Neural cell (in vitro differentiated cells): ENCODE measurements at regions not wholly inside any gene's neighbourhood (a gene's known extent, or its start where the extent isn't known, plus 50 kb on each side); places are given as distances from the start of the nearest gene placed in this dataset.

Experiments used
- H2AFZ ChIP-seq: fragments of 200-600, 300-800 bp; sonication (generic), shearing (Covaris generic); 2 replicates; pipeline ENCODE4 v1.6.0; 2014; ENCODE audit warnings: low read depth, mild to moderate bottlenecking, antibody characterized with exemption, low read length, moderate library complexity
- H3F3A ChIP-seq: fragments of 200-600 bp; shearing (Covaris generic); 2 replicates; pipeline ENCODE4 v1.6.1; 2016; ENCODE audit warnings: mild to moderate bottlenecking, moderate library complexity, mixed read lengths, antibody characterized with exemption, low read length; ENCODE audit not compliant: insufficient read depth, poor library complexity, severe bottlenecking
- H3K27ac ChIP-seq: fragments of 200-600, 300-800 bp; sonication (generic), shearing (Covaris generic); 2 replicates; pipeline ENCODE4 v1.5.1; 2014; ENCODE audit warnings: mild to moderate bottlenecking, low read length, moderate library complexity
- H3K27me3 ChIP-seq: fragments of 300-800, 200-600 bp; sonication (generic), shearing (Covaris generic); 2 replicates; pipeline ENCODE4 v1.6.0; 2014; ENCODE audit warnings: mild to moderate bottlenecking, low read depth, low read length, moderate library complexity; ENCODE audit not compliant: insufficient read depth
- H3K36me3 ChIP-seq: fragments of 300-800, 200-600 bp; sonication (generic), shearing (Covaris generic); 2 replicates; pipeline ENCODE4 v1.5.1; 2014; ENCODE audit warnings: mild to moderate bottlenecking, antibody characterized with exemption, low read length, moderate library complexity; ENCODE audit not compliant: insufficient read depth
- H3K4me2 ChIP-seq: fragments of 300-800, 200-600 bp; sonication (generic), shearing (Covaris generic); 2 replicates; pipeline ENCODE4 v1.6.0; 2014; ENCODE audit warnings: mild to moderate bottlenecking, low read length
- H3K4me3 ChIP-seq: fragments of 300-800, 200-600 bp; sonication (generic), shearing (Covaris generic); 2 replicates; pipeline ENCODE4 v1.5.1; 2014; ENCODE audit warnings: mild to moderate bottlenecking, low read length, moderate library complexity
- H3K79me2 ChIP-seq: fragments of 200-600 bp; shearing (Covaris generic); replicated peaks from 2 replicates; pipeline ENCODE4 v1.6.0; 2014; ENCODE audit warnings: mild to moderate bottlenecking, low read length, moderate library complexity; ENCODE audit not compliant: insufficient read depth
- H3K9ac ChIP-seq: fragments of 300-800, 200-600 bp; sonication (generic), shearing (Covaris generic); 2 replicates; pipeline ENCODE4 v1.6.1; 2016; ENCODE audit warnings: mild to moderate bottlenecking, low read length, mixed read lengths
- H3K9me2 ChIP-seq: fragments of 200-600 bp; shearing (Covaris generic); 2 replicates; pipeline ENCODE4 v1.6.1; 2016; ENCODE audit warnings: mild to moderate bottlenecking, low read length, mixed read lengths; ENCODE audit not compliant: insufficient read depth
- H3K9me3 ChIP-seq: fragments of 200-600, 300-800 bp; sonication (generic), shearing (Covaris generic); 2 replicates; pipeline ENCODE4 v1.6.1; 2016; ENCODE audit warnings: mild to moderate bottlenecking, mixed run types, low read length, moderate library complexity, mixed read lengths
- H4K20me1 ChIP-seq: fragments of 200-600 bp; shearing (Covaris generic); 2 replicates; pipeline ENCODE4 v1.6.1; 2016; ENCODE audit warnings: mild to moderate bottlenecking, mixed run types; ENCODE audit not compliant: insufficient read depth
- CTCF ChIP-seq: fragments of 450-650 bp; IDR thresholded peaks from 2 replicates; pipeline ENCODE4 v1.5.1; 2014; ENCODE audit warnings: antibody characterized with exemption, mild to moderate bottlenecking, moderate library complexity; ENCODE audit not compliant: poor library complexity, severe bottlenecking
- EP300 ChIP-seq: fragments of 450-650 bp; conservative IDR thresholded peaks from 2 replicates; pipeline ENCODE4 v1.6.1; 2014; ENCODE audit warnings: antibody characterized with exemption, mild to moderate bottlenecking, moderate library complexity; ENCODE audit not compliant: poor library complexity, severe bottlenecking
- EZH2 ChIP-seq: fragments of 200-600, 300-800 bp; shearing (Covaris generic), sonication (generic); IDR thresholded peaks from 2 replicates; pipeline ENCODE4 v1.6.1; 2014; ENCODE audit warnings: antibody characterized with exemption, low read length, borderline replicate concordance, mild to moderate bottlenecking; ENCODE audit not compliant: insufficient read depth, poor library complexity, severe bottlenecking
- MXI1 ChIP-seq: fragments of 450-650 bp; conservative IDR thresholded peaks from 2 replicates; pipeline ENCODE4 v1.6.1; 2014; ENCODE audit warnings: antibody characterized with exemption, mild to moderate bottlenecking; ENCODE audit not compliant: poor library complexity, severe bottlenecking
- POLR2AphosphoS5 ChIP-seq: IDR thresholded peaks from 2 replicates; pipeline ENCODE4 v1.6.1; 2012
- RAD21 ChIP-seq: fragments of 450-650 bp; conservative IDR thresholded peaks from 2 replicates; pipeline ENCODE4 v1.6.1; 2014; ENCODE audit warnings: antibody characterized with exemption, mild to moderate bottlenecking, moderate library complexity
- REST ChIP-seq: IDR thresholded peaks from 2 replicates; pipeline ENCODE4 v1.6.1; 2012; ENCODE audit warnings: borderline replicate concordance
- SMC3 ChIP-seq: fragments of 450-650 bp; conservative IDR thresholded peaks from 2 replicates; pipeline ENCODE4 v1.6.1; 2014; ENCODE audit warnings: antibody characterized with exemption, mild to moderate bottlenecking, moderate library complexity; ENCODE audit not compliant: poor library complexity
- TAF1 ChIP-seq: IDR thresholded peaks from 2 replicates; pipeline ENCODE4 v1.6.1; 2012; ENCODE audit warnings: low read depth

GRCh38 chr5:58015175-58015574 is 444.7 kb downstream of the PLK2 start:
- Histone ChIP-seq H3F3A (no peaks in the 10 kb centered on the region), H3K27me3 (no peaks in the 10 kb centered on the region), H3K36me3 (no peaks in the 10 kb centered on the region), H3K9me2 (no peaks in the 10 kb centered on the region), H3K4me2 (no peak overlapping the region), H2AFZ (no peak overlapping the region), H3K79me2 (no peaks in the 10 kb centered on the region), H3K9ac (no peak overlapping the region), H3K9me3 (no peaks in the 10 kb centered on the region), H4K20me1 (no peaks in the 10 kb centered on the region), H3K4me3 (no peak overlapping the region), H3K27ac (no peak overlapping the region)
- TF ChIP-seq MXI1: no peak
- TF ChIP-seq POLR2AphosphoS5: no peak
- TF ChIP-seq EZH2: no peak
- TF ChIP-seq SMC3: no peak
- no peak for TF ChIP-seq REST
- no peak for TF ChIP-seq CTCF
- no peak for TF ChIP-seq RAD21
- TF ChIP-seq EP300: no peak
- TF ChIP-seq TAF1: no peak

- H3K27ac ChIP-seq: no peak overlapping the region
- H3K79me2 ChIP-seq: no peaks in the 10 kb centered on the region
- H2AFZ ChIP-seq: no peak overlapping the region
- no peaks in the 10 kb centered on the region for H4K20me1 ChIP-seq
- no peak overlapping the region for H3K9ac ChIP-seq
- no peak for TF ChIP-seq TAF1
- no peak for TF ChIP-seq CTCF
- no peak for TF ChIP-seq SMC3
- TF ChIP-seq EP300: no peak
- no peak for TF ChIP-seq RAD21
- no peak for TF ChIP-seq MXI1
- TF ChIP-seq EZH2: no peak
- TF ChIP-seq POLR2AphosphoS5: no peak
- TF ChIP-seq REST: no peak
- H3K36me3 ChIP-seq: no peaks in the 10 kb centered on the region
- H3K4me2 ChIP-seq: no peak overlapping the region
- no peaks in the 10 kb centered on the region for H3F3A ChIP-seq
- H3K9me2 ChIP-seq: no peaks in the 10 kb centered on the region
- no peaks in the 10 kb centered on the region for H3K9me3 ChIP-seq
- H3K4me3 ChIP-seq: no peak overlapping the region
- no peaks in the 10 kb centered on the region for H3K27me3 ChIP-seq
Measured at GRCh38 chr5:58013542-58014258, 446.2 kb downstream of the PLK2 start.
